Suprapubic skin (tissue), 4 donors: ENCODE measurements at regions not wholly inside any gene's neighbourhood (a gene's known extent, or its start where the extent isn't known, plus 50 kb on each side); places are given as distances from the start of the nearest gene placed in this dataset.

ENCODE experiments used
- DNase-seq, 2 donors: peaks; one replicate each; pipeline ENCODE4 v3.0.0-alpha.2; 2019; ENCODE audit warnings: low spot score in 2 of 2
- H3K27ac ChIP-seq: fragments of 200-600 bp; sonication (generic); one replicate; pipeline ENCODE4 v1.5.1; 2019
- H3K27me3 ChIP-seq: fragments of 200-600 bp; sonication (generic); one replicate; pipeline ENCODE4 v1.5.1; 2019
- H3K36me3 ChIP-seq: fragments of 200-600 bp; sonication (generic); one replicate; pipeline ENCODE4 v1.5.1; 2019
- H3K4me1 ChIP-seq: fragments of 200-600 bp; sonication (generic); one replicate; pipeline ENCODE4 v1.5.1; 2019
- H3K4me3 ChIP-seq: fragments of 200-600 bp; sonication (generic); one replicate; pipeline ENCODE4 v1.5.1; 2019; ENCODE audit warnings: mild to moderate bottlenecking
- H3K9me3 ChIP-seq: fragments of 200-600 bp; sonication (generic); one replicate; pipeline ENCODE4 v1.5.1; 2019
- EP300 ChIP-seq: sonication (generic); formaldehyde crosslinking; IDR thresholded peaks from one replicate; pipeline ENCODE4 v1.6.1; 2017; ENCODE audit warnings: antibody characterized with exemption
- POLR2A ChIP-seq, 2 donors: fragments of 450-650 bp; IDR thresholded peaks; one replicate each; pipeline ENCODE4 v1.6.1; 2017; ENCODE audit warnings: antibody characterized with exemption in 2 of 2, mild to moderate bottlenecking in 2 of 2, moderate library complexity in 2 of 2
- POLR2AphosphoS5 ChIP-seq, 3 donors: sonication (generic); formaldehyde crosslinking; IDR thresholded peaks; one replicate each; pipeline ENCODE4 v1.6.1; 2017; ENCODE audit warnings: antibody characterized with exemption in 3 of 3
- WGBS: methylation state at CpG from one replicate; pipeline ENCODE4 v1.1.5; 2018; 5-methylcytosine and 5-hydroxymethylcytosine counted together
- TF ChIP-seq, protein P1 (sequence below), 2 donors: fragments of 200-600 bp in 1 of 2; fragments of 450-650 bp in 1 of 2; sonication (generic) in 1 of 2; IDR thresholded peaks; one replicate each; pipeline ENCODE4 v1.5.1; 2016 to 2019; ENCODE audit warnings: antibody characterized with exemption in 2 of 2, mild to moderate bottlenecking in 1 of 2, moderate library complexity in 1 of 2

DNA sequence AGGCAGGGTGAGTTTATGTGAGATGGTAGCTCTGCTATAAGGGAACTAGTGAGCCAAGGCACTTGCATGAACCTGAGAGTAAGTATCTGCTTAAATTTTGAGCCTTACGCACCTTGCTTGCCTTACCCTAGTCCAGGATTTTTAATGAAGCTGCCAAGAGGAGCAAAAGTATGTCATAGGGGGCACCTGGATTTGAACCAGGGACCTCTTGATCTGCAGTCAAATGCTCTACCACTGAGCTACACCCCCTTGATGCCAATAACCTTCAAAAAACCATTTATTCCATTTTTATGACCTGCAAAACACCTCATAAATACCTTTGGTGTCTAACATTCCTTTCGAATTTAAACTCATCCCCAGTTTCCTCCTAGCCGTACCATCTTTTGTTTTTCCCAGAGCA, 88.3 kb upstream of the ACP3 start:
- H3K4me3 ChIP-seq: no peak overlapping the region

DNA sequence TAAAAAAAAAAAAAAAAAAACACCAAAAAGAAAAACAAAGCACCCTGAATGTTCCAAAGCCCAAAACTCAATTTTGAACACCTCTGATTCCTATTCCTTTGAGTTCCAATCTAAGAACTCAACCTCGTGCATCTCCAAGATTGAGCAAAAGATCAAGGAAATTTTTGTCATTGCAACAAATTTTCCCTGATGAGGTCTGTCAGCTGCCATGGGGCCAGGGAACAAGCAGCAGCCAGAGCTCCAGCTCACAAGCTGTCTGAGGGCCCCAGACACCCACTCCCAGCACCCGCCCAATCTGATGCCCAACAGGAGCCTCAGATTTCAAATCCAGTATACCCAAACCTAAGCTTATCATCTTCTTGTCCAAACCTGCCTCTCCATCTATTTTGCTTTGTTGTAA, 87.6 kb upstream of the ACP3 start:
- Histone ChIP-seq H3K27me3 (no peaks in the 10 kb centered on the region), H3K9me3 (no peaks in the 10 kb centered on the region), H3K4me3 (no peak overlapping the region), H3K36me3 (no peaks in the 10 kb centered on the region), H3K27ac (no peak overlapping the region), H3K4me1 (peaks cover 3% of the 10 kb centered on the region)
- DNase-seq: no peak
- 79% methylated on average over 2 of the region's 2 CpGs for WGBS
- TF ChIP-seq EP300: no peak
- no peak for TF ChIP-seq POLR2AphosphoS5 (IDR thresholded peaks at IDR 0.05)
- TF ChIP-seq, protein P1, sequence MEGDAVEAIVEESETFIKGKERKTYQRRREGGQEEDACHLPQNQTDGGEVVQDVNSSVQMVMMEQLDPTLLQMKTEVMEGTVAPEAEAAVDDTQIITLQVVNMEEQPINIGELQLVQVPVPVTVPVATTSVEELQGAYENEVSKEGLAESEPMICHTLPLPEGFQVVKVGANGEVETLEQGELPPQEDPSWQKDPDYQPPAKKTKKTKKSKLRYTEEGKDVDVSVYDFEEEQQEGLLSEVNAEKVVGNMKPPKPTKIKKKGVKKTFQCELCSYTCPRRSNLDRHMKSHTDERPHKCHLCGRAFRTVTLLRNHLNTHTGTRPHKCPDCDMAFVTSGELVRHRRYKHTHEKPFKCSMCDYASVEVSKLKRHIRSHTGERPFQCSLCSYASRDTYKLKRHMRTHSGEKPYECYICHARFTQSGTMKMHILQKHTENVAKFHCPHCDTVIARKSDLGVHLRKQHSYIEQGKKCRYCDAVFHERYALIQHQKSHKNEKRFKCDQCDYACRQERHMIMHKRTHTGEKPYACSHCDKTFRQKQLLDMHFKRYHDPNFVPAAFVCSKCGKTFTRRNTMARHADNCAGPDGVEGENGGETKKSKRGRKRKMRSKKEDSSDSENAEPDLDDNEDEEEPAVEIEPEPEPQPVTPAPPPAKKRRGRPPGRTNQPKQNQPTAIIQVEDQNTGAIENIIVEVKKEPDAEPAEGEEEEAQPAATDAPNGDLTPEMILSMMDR (IDR thresholded peaks at IDR 0.05): no peak
- TF ChIP-seq POLR2A (IDR thresholded peaks at IDR 0.05): no peak

More for the DNA sequence above, 88.3 kb upstream of the ACP3 start:
- TF ChIP-seq EP300: no peak
- Histone ChIP-seq H3K36me3 (no peaks in the 10 kb centered on the region), H3K9me3 (no peaks in the 10 kb centered on the region), H3K27me3 (no peaks in the 10 kb centered on the region), H3K4me1 (peaks cover 3% of the 10 kb centered on the region), H3K27ac (no peak overlapping the region)
- DNase-seq: no peak
- WGBS: 56% methylated on average over 3 of the region's 3 CpGs

DNA sequence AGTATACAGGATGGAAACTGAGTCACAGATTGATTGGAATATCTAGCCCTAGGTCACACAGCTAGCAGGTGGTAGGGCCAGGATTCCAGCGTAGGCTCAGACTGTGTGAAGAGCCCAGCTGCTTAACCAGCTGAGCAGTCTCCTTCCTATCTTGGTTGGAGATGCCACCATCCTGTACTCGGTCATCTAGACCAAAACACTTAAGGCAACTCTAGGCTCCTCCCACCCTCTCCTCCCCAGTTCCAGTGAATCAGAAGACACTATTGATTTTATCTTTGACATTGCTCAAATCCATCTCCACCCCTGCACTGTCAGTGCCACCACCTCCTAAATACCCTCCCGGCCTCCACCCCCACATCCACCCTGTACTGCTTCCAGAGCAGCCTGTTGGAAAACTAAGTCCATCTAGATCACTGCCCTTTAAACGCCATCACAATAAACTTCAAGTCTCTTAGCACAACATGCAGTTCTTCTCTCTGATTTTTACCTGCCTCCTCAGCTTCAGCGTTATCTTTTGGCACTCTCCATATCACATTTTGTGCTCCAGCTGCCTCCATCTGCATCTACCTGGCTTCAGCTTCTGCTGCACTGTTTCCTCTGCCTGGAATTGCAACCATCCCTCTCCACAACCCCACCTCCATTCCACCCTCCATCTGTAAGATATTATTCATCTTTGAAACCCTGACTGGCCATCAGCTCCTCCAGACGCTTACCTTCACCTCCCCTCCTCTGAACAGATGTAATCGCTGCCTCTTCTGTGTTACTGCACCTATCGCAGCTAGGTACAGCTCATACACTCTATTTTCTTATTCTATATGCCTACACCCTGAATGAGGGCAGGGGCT, 86.8 kb upstream of the ACP3 start:
- H3K36me3 ChIP-seq: no peaks in the 10 kb centered on the region
- WGBS: 72% methylated on average over 8 of the region's 8 CpGs
- H3K27me3 ChIP-seq: no peaks in the 10 kb centered on the region
- no peak for TF ChIP-seq POLR2A (IDR thresholded peaks at IDR 0.05)
- TF ChIP-seq EP300: no peak
- TF ChIP-seq POLR2AphosphoS5 (IDR thresholded peaks at IDR 0.05): no peak
- TF ChIP-seq, protein P1 (IDR thresholded peaks at IDR 0.05): no peak
- H3K4me3 ChIP-seq: no peak overlapping the region
- no peak for DNase-seq
- H3K9me3 ChIP-seq: no peaks in the 10 kb centered on the region
- H3K4me1 ChIP-seq: peaks cover 3% of the 10 kb centered on the region
- no peak overlapping the region for H3K27ac ChIP-seq

DNA sequence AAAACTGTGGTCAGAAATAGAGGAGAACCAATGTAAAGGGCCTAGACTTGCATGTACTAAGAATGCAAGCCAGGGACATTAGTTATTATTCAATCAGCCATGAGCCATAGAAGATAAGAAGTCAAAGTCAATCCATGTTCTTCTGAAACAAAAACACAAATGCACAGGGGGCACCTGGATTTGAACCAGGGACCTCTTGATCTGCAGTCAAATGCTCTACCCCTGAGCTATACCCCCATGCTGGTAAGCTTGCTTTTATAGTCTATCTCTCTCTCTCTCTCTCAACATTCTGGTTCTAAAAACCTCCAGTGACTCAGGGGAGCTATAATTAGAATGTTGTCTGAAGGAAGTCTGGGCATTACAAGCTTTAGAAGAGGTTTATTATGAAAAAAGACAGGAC, 85.6 kb upstream of the ACP3 start:
- Histone ChIP-seq H3K27me3 (no peaks in the 10 kb centered on the region), H3K4me1 (peaks cover 3% of the 10 kb centered on the region), H3K9me3 (no peaks in the 10 kb centered on the region), H3K27ac (no peak overlapping the region), H3K4me3 (no peak overlapping the region), H3K36me3 (no peaks in the 10 kb centered on the region)
- no peak for DNase-seq
- TF ChIP-seq POLR2A (IDR thresholded peaks at IDR 0.05): no peak
- no peak for TF ChIP-seq POLR2AphosphoS5 (IDR thresholded peaks at IDR 0.05)
- TF ChIP-seq EP300: no peak
- TF ChIP-seq, protein P1 (IDR thresholded peaks at IDR 0.05): no peak

DNA sequence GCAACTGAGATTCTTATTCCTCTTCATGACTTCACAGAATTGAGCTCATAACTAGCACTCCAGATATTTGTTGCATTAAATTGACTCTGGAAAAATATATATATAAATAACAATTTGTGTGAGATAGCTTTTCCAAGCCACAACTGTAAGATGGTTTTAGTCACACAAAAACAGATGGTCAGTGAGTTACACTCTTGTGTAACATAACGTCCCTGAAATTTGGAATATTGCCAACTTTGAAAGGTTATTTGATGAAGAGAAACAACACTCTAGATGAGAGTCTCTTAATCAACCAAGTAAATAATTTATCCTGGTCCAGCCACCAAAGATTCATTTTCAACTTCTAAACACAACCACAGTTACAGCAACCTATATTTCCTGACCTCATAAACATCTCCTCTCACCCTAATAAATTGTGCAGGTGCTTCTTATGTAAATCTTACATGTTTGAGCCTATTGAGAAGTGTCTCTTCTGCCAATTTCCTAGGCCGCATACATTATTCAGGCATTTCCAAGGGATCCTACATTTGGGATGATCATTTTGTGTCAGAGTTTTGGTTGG, 84.9 kb upstream of the ACP3 start:
- no peak overlapping the region for H3K27ac ChIP-seq
- H3K4me1 ChIP-seq: peaks cover 3% of the 10 kb centered on the region
- WGBS: 3% methylated on average over 2 of the region's 2 CpGs
- no peaks in the 10 kb centered on the region for H3K27me3 ChIP-seq
- H3K4me3 ChIP-seq: no peak overlapping the region
- no peak for DNase-seq
- no peak for TF ChIP-seq POLR2AphosphoS5 (IDR thresholded peaks at IDR 0.05)
- TF ChIP-seq, protein P1 (IDR thresholded peaks at IDR 0.05): no peak
- TF ChIP-seq EP300: no peak
- no peaks in the 10 kb centered on the region for H3K36me3 ChIP-seq
- H3K9me3 ChIP-seq: no peaks in the 10 kb centered on the region
